Lower lobe of right lung (tissue), 2 donors: ENCODE measurements at regions not wholly inside any gene's neighbourhood (a gene's known extent, or its start where the extent isn't known, plus 50 kb on each side); places are given as distances from the start of the nearest gene placed in this dataset.

Experiments
- ATAC-seq, 2 donors: fragments of 200-7000 bp; cut with Tn5 transposase; one replicate each; pipeline ENCODE4 v1.9.1; 2020 to 2022; ENCODE audit warnings: mild to moderate bottlenecking in 2 of 2, moderate library complexity in 2 of 2
- DNase-seq: peaks from one replicate; pipeline ENCODE4 v3.0.0-alpha.2; 2020
- H3K27ac ChIP-seq: fragments of 200-600 bp; one replicate; pipeline ENCODE4 v1.8.0; 2022
- H3K27me3 ChIP-seq: fragments of 200-600 bp; one replicate; pipeline ENCODE4 v1.8.0; 2022; ENCODE audit warnings: low read depth
- H3K36me3 ChIP-seq: fragments of 200-600 bp; one replicate; pipeline ENCODE4 v1.8.0; 2022; ENCODE audit warnings: mild to moderate bottlenecking
- H3K4me1 ChIP-seq: fragments of 200-600 bp; one replicate; pipeline ENCODE4 v1.8.0; 2022
- H3K4me3 ChIP-seq: fragments of 200-600 bp; one replicate; pipeline ENCODE4 v1.8.0; 2022; ENCODE audit warnings: mild to moderate bottlenecking
- H3K9me3 ChIP-seq: fragments of 200-600 bp; one replicate; pipeline ENCODE4 v1.8.0; 2022
- intact Hi-C: fragments of 100-400 bp; cut with DNase I; formaldehyde crosslinking; loops from one replicate; pipeline ENCODE4 v1.11.0; 2022
- TF ChIP-seq, protein P1 (sequence below): fragments of 200-600 bp; IDR thresholded peaks from one replicate; pipeline ENCODE4 v1.8.0; 2022; ENCODE audit warnings: antibody characterized with exemption, mild to moderate bottlenecking
- donor health status: DM: no; HTN: yes; CAD: no; lungs with severe emphysema.

- ATAC-seq, result no peak
- Histone ChIP-seq H3K9me3 (no peaks in the 10 kb centered on the region), H3K27ac (no peak overlapping the region), H3K27me3 (no peaks in the 10 kb centered on the region), H3K4me1 (no peaks in the 10 kb centered on the region), H3K4me3 (no peak overlapping the region), H3K36me3 (no peaks in the 10 kb centered on the region)
- intact Hi-C loops, result no loop called here
- no peak for DNase-seq
- TF ChIP-seq, protein P1, sequence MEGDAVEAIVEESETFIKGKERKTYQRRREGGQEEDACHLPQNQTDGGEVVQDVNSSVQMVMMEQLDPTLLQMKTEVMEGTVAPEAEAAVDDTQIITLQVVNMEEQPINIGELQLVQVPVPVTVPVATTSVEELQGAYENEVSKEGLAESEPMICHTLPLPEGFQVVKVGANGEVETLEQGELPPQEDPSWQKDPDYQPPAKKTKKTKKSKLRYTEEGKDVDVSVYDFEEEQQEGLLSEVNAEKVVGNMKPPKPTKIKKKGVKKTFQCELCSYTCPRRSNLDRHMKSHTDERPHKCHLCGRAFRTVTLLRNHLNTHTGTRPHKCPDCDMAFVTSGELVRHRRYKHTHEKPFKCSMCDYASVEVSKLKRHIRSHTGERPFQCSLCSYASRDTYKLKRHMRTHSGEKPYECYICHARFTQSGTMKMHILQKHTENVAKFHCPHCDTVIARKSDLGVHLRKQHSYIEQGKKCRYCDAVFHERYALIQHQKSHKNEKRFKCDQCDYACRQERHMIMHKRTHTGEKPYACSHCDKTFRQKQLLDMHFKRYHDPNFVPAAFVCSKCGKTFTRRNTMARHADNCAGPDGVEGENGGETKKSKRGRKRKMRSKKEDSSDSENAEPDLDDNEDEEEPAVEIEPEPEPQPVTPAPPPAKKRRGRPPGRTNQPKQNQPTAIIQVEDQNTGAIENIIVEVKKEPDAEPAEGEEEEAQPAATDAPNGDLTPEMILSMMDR, result no peak
These were observed 111.4 kb downstream of the SOX3 start for GRCh38 chrX:140393507-140393906.

DNA sequence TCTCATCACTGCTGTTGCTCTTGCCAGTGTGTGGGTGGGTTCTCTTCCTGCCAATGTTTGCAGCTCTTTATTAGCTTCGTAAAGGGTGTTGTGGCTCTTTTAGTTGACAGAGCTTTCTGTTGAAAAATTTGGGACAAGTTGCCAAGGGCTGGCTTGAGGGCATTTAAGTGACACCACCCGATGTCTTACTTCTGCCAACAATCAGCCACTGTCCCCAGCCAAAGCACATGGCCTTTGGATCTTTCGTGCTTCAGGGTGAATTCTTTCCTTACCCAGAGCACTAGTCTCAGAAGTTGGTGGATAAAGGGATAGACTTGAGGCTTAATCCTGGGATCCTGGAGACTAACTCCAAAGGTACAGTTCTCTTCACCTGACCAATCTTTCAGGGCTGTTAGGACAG, 113.6 kb downstream of the SOX3 start:
- H3K27ac ChIP-seq, result no peak overlapping the region
- intact Hi-C loops, result no loop called here
- H3K9me3 ChIP-seq, result no peaks in the 10 kb centered on the region
- TF ChIP-seq, protein P1, result no peak
- no peak overlapping the region for H3K4me3 ChIP-seq
- H3K4me1 ChIP-seq, result no peaks in the 10 kb centered on the region
- H3K36me3 ChIP-seq, result no peaks in the 10 kb centered on the region
- no peak for ATAC-seq
- no peaks in the 10 kb centered on the region for H3K27me3 ChIP-seq
- no peak for DNase-seq

DNA sequence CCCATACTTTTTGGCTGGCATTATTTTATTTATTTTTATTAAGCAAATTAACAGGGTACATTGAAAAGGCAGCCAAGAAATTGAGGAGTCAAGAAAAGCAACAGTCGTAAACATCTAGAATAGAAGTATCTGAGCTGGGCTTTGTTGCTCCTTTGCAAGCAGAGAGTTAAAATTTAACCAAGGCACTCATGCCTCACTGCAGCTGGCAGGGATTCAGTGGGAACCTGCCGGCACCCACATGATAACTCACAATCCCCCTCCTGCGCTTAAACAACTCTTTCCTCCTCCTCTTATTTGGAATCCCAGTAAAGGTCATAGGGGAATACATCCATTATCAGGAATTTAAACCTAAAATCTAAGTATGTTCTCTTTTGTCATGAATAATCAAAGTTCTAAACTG, 115.5 kb downstream of the SOX3 start:
- Histone ChIP-seq H3K4me1 (no peaks in the 10 kb centered on the region), H3K27ac (no peak overlapping the region), H3K4me3 (no peak overlapping the region), H3K27me3 (no peaks in the 10 kb centered on the region), H3K36me3 (no peaks in the 10 kb centered on the region), H3K9me3 (no peaks in the 10 kb centered on the region)
- no peak for DNase-seq
- TF ChIP-seq, protein P1, result no peak
- no peak for ATAC-seq
- intact Hi-C loops, result no loop called here

DNA sequence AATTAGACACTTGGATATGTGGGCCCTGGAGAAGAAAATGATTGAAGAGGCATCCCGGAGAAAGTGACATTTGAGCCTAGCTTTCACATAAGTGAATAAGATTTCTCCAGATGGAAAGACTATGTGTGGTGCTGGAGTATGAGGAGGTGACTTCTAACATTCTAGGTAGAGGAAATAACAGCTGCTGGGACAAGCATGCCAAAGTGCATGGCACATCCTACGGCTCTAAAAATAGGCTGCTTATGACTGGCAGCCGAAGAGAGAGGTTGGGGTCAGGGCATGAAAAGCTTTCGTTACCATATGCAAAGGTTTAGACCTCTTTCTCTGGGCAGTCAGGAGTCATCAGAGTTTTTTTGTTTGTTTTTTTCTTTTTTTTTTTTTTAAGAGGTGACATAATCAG, 142.0 kb downstream of the SOX3 start:
- H3K4me1 ChIP-seq, result no peaks in the 10 kb centered on the region
- intact Hi-C loops, result no loop called here

DNA sequence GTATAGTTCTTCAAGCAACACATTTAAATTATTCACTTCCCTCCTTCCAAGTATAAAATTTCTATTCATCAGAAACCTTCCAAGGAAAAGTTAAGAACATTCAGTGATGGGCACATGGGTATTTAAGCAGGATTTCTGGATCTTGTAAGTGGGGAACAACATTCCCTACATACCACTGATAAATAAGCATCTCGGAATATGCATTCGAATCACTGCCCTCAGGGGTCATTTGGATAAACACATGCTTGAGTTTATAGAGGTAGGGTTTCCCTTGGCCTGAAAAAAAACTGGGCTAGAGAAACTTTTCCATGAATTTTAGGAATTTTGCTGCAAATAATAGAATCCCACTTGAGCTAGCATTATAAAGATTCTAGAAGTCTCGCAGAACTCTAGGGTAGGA, 143.9 kb downstream of the SOX3 start:
- ATAC-seq (no peak), DNase-seq (no peak)
- H3K4me3 ChIP-seq, result no peak overlapping the region
- intact Hi-C loops, result no loop called here
- no peaks in the 10 kb centered on the region for H3K4me1 ChIP-seq
- H3K27me3 ChIP-seq, result no peaks in the 10 kb centered on the region
- TF ChIP-seq, protein P1, result no peak
- H3K36me3 ChIP-seq, result no peaks in the 10 kb centered on the region
- H3K9me3 ChIP-seq, result no peaks in the 10 kb centered on the region
- no peak overlapping the region for H3K27ac ChIP-seq

More for the DNA sequence above, 142.0 kb downstream of the SOX3 start:
- DNase-seq (no peak), ATAC-seq (no peak)
- no peaks in the 10 kb centered on the region for H3K36me3 ChIP-seq
- no peak overlapping the region for H3K4me3 ChIP-seq
- H3K27ac ChIP-seq, result no peak overlapping the region
- H3K9me3 ChIP-seq, result no peaks in the 10 kb centered on the region
- TF ChIP-seq, protein P1, result no peak
- H3K27me3 ChIP-seq, result no peaks in the 10 kb centered on the region

- Histone ChIP-seq H3K36me3 (no peaks in the 10 kb centered on the region), H3K4me3 (no peak overlapping the region), H3K27ac (no peak overlapping the region), H3K27me3 (no peaks in the 10 kb centered on the region), H3K4me1 (no peaks in the 10 kb centered on the region), H3K9me3 (no peaks in the 10 kb centered on the region)
- no peak for DNase-seq
- no peak for ATAC-seq
- intact Hi-C loops, result no loop called here
- TF ChIP-seq, protein P1, result no peak
These were observed 144.6 kb downstream of the SOX3 start for GRCh38 chrX:140360284-140360683.
